ENCODE measurements at regions not wholly inside any gene's neighbourhood (a gene's known extent, or its start where the extent isn't known, plus 50 kb on each side); places are given as distances from the start of the nearest gene placed in this dataset.

GRCh38 chr20:18991012-18991411, 177.4 kb downstream of the SCP2D1 start:
- Mint-ChIP-seq H3K4me1 (ENCODE audit: low read depth in 2 of 2) (no peaks in the 10 kb centered on the region), H3K27me3 (peaks cover 4 to 31% of the 10 kb centered on the region in 2 donors), H3K27ac (no peak overlapping the region), H3K36me3 (ENCODE audit: insufficient read depth) (peaks cover 3% of the 10 kb centered on the region), H3K4me3 (no peak overlapping the region), H3K9me3 (peaks cover 0 to 7% of the 10 kb centered on the region in 2 donors)
- DNase-seq (no peak), ATAC-seq (replicated peaks) (no peak)

- H3K9me3 Mint-ChIP-seq: peaks cover 0 to 7% of the 10 kb centered on the region in 2 donors
- H3K4me3 Mint-ChIP-seq: no peak overlapping the region
- DNase-seq: no peak
- no peak for ATAC-seq (replicated peaks)
- no peaks in the 10 kb centered on the region for H3K4me1 Mint-ChIP-seq (ENCODE audit: low read depth in 2 of 2)
- peaks cover 0 to 21% of the 10 kb centered on the region in 2 donors for H3K27me3 Mint-ChIP-seq
- H3K27ac Mint-ChIP-seq: no peak overlapping the region
- H3K36me3 Mint-ChIP-seq (ENCODE audit: insufficient read depth): peaks cover 3% of the 10 kb centered on the region
Observed at GRCh38 chr20:18992418-18992817, 178.8 kb downstream of the SCP2D1 start.

GRCh38 chr20:18995455-18995854, 181.9 kb downstream of the SCP2D1 start:
- H3K4me3 Mint-ChIP-seq: no peak overlapping the region

GRCh38 chr20:18999086-18999485, 185.5 kb downstream of the SCP2D1 start:
- no peaks in the 10 kb centered on the region for H3K27me3 Mint-ChIP-seq
- no peak overlapping the region for H3K27ac Mint-ChIP-seq
- H3K9me3 Mint-ChIP-seq: no peaks in the 10 kb centered on the region
- DNase-seq (no peak), ATAC-seq (replicated peaks) (no peak)
- H3K36me3 Mint-ChIP-seq (ENCODE audit: insufficient read depth): no peaks in the 10 kb centered on the region
- H3K4me1 Mint-ChIP-seq (ENCODE audit: low read depth in 2 of 2): no peaks in the 10 kb centered on the region
- H3K4me3 Mint-ChIP-seq: no peak overlapping the region

More at GRCh38 chr20:18995455-18995854, 181.9 kb downstream of the SCP2D1 start:
- peaks cover 0 to 21% of the 10 kb centered on the region in 2 donors for H3K27me3 Mint-ChIP-seq
- peaks cover 3% of the 10 kb centered on the region for H3K36me3 Mint-ChIP-seq (ENCODE audit: insufficient read depth)
- DNase-seq (no peak), ATAC-seq (replicated peaks) (no peak)
- H3K9me3 Mint-ChIP-seq: peaks cover 0 to 7% of the 10 kb centered on the region in 2 donors
- no peak overlapping the region for H3K27ac Mint-ChIP-seq
- H3K4me1 Mint-ChIP-seq (ENCODE audit: low read depth in 2 of 2): no peaks in the 10 kb centered on the region

GRCh38 chr20:19000078-19000477, 186.5 kb downstream of the SCP2D1 start:
- Mint-ChIP-seq H3K27me3 (no peaks in the 10 kb centered on the region), H3K36me3 (ENCODE audit: insufficient read depth) (no peaks in the 10 kb centered on the region), H3K9me3 (no peaks in the 10 kb centered on the region), H3K4me1 (ENCODE audit: low read depth in 2 of 2) (no peaks in the 10 kb centered on the region), H3K4me3 (no peak overlapping the region), H3K27ac (no peak overlapping the region)
- ATAC-seq (replicated peaks) (no peak), DNase-seq (no peak)

- Mint-ChIP-seq H3K4me1 (ENCODE audit: low read depth in 2 of 2) (no peaks in the 10 kb centered on the region), H3K27me3 (no peaks in the 10 kb centered on the region), H3K4me3 (no peak overlapping the region), H3K36me3 (ENCODE audit: insufficient read depth) (no peaks in the 10 kb centered on the region), H3K9me3 (no peaks in the 10 kb centered on the region), H3K27ac (no peak overlapping the region)
- ATAC-seq (replicated peaks): no peak
- DNase-seq: no peak
Observed at GRCh38 chr20:19001177-19001576, 187.6 kb downstream of the SCP2D1 start.

- ATAC-seq (replicated peaks): no peak
- no peak overlapping the region for H3K27ac Mint-ChIP-seq
- no peak for DNase-seq
- no peaks in the 10 kb centered on the region for H3K4me1 Mint-ChIP-seq (ENCODE audit: low read depth in 2 of 2)
- no peaks in the 10 kb centered on the region for H3K9me3 Mint-ChIP-seq
- no peaks in the 10 kb centered on the region for H3K36me3 Mint-ChIP-seq (ENCODE audit: insufficient read depth)
- H3K27me3 Mint-ChIP-seq: no peaks in the 10 kb centered on the region
- no peak overlapping the region for H3K4me3 Mint-ChIP-seq
Observed at GRCh38 chr20:19003366-19004336, 190.1 kb downstream of the SCP2D1 start.

- no peak for DNase-seq
- H3K9me3 Mint-ChIP-seq: no peaks in the 10 kb centered on the region
Observed at GRCh38 chr20:19004975-19005374, 191.4 kb downstream of the SCP2D1 start.

GRCh38 chr20:19008497-19008896, 194.9 kb downstream of the SCP2D1 start:
- Mint-ChIP-seq H3K9me3 (no peaks in the 10 kb centered on the region), H3K4me3 (no peak overlapping the region), H3K36me3 (ENCODE audit: insufficient read depth) (no peaks in the 10 kb centered on the region), H3K27me3 (no peaks in the 10 kb centered on the region), H3K4me1 (ENCODE audit: low read depth in 2 of 2) (no peaks in the 10 kb centered on the region), H3K27ac (no peak overlapping the region)
- DNase-seq (no peak), ATAC-seq (replicated peaks) (no peak)

More at GRCh38 chr20:19004975-19005374, 191.4 kb downstream of the SCP2D1 start:
- Mint-ChIP-seq H3K4me3 (no peak overlapping the region), H3K36me3 (ENCODE audit: insufficient read depth) (no peaks in the 10 kb centered on the region), H3K4me1 (ENCODE audit: low read depth in 2 of 2) (no peaks in the 10 kb centered on the region), H3K27me3 (no peaks in the 10 kb centered on the region), H3K27ac (no peak overlapping the region)
- ATAC-seq (replicated peaks): no peak

GRCh38 chr20:19009081-19009688, 195.6 kb downstream of the SCP2D1 start:
- Mint-ChIP-seq H3K4me3 (no peak overlapping the region), H3K9me3 (no peaks in the 10 kb centered on the region), H3K36me3 (ENCODE audit: insufficient read depth) (no peaks in the 10 kb centered on the region), H3K27me3 (no peaks in the 10 kb centered on the region), H3K27ac (no peak overlapping the region), H3K4me1 (ENCODE audit: low read depth in 2 of 2) (no peaks in the 10 kb centered on the region)
- ATAC-seq (replicated peaks): no peak
- DNase-seq: no peak

GRCh38 chr20:19012676-19013075, 199.1 kb downstream of the SCP2D1 start:
- ATAC-seq (replicated peaks) (no peak), DNase-seq (no peak)
- H3K27ac Mint-ChIP-seq: no peak overlapping the region
- no peak overlapping the region for H3K4me3 Mint-ChIP-seq
- H3K9me3 Mint-ChIP-seq: no peaks in the 10 kb centered on the region
- no peaks in the 10 kb centered on the region for H3K36me3 Mint-ChIP-seq (ENCODE audit: insufficient read depth)
- H3K27me3 Mint-ChIP-seq: no peaks in the 10 kb centered on the region
- H3K4me1 Mint-ChIP-seq (ENCODE audit: low read depth in 2 of 2): no peaks in the 10 kb centered on the region

- no peak for DNase-seq
- H3K4me3 Mint-ChIP-seq: no peak overlapping the region
- H3K27me3 Mint-ChIP-seq: no peaks in the 10 kb centered on the region
- no peaks in the 10 kb centered on the region for H3K9me3 Mint-ChIP-seq
- no peak for ATAC-seq (replicated peaks)
- H3K36me3 Mint-ChIP-seq (ENCODE audit: insufficient read depth): no peaks in the 10 kb centered on the region
- H3K27ac Mint-ChIP-seq: no peak overlapping the region
- H3K4me1 Mint-ChIP-seq (ENCODE audit: low read depth in 2 of 2): no peaks in the 10 kb centered on the region
Observed at GRCh38 chr20:19013907-19014306, 198.5 kb upstream of the SLC24A3 start.

GRCh38 chr20:19015351-19016139, 196.9 kb upstream of the SLC24A3 start:
- H3K27me3 Mint-ChIP-seq: no peaks in the 10 kb centered on the region
- H3K4me3 Mint-ChIP-seq: no peak overlapping the region
- H3K36me3 Mint-ChIP-seq (ENCODE audit: insufficient read depth): no peaks in the 10 kb centered on the region
- ATAC-seq (replicated peaks): no peak
- no peaks in the 10 kb centered on the region for H3K4me1 Mint-ChIP-seq (ENCODE audit: low read depth in 2 of 2)
- no peak overlapping the region for H3K27ac Mint-ChIP-seq
- no peaks in the 10 kb centered on the region for H3K9me3 Mint-ChIP-seq
- no peak for DNase-seq
